Prostate gland (tissue), 2 donors: ENCODE measurements at regions not wholly inside any gene's neighbourhood (a gene's known extent, or its start where the extent isn't known, plus 50 kb on each side); places are given as distances from the start of the nearest gene placed in this dataset.
A peak's percentile ranks its signal among the peaks of the same experiment; 100 is the strongest.

Source experiments
- DNase-seq: peaks from one replicate; pipeline ENCODE4 v3.0.0-alpha.2; 2019; ENCODE audit warnings: low spot score
- H3K27ac ChIP-seq, 2 donors: fragments of 200-600 bp; sonication (generic); 2 replicates each; pipeline ENCODE4 v1.5.1; 2017 to 2019
- H3K27me3 ChIP-seq: fragments of 200-600 bp; sonication (generic); replicated peaks from 2 replicates; pipeline ENCODE4 v1.5.1; 2019; ENCODE audit not compliant: insufficient read depth
- H3K36me3 ChIP-seq, 2 donors: fragments of 200-600 bp; sonication (generic); 1 replicate in 1 of 2; 2 replicates in 1 of 2; pipeline versions ENCODE4 v1.5.1 to v1.8.1; 2017 to 2019
- H3K4me1 ChIP-seq: fragments of 200-600 bp; sonication (generic); replicated peaks from 2 replicates; pipeline ENCODE4 v1.5.1; 2019
- H3K4me3 ChIP-seq, 2 donors: fragments of 200-600 bp; sonication (generic); 2 replicates each; pipeline ENCODE4 v1.5.1; 2017 to 2019
- H3K9me3 ChIP-seq: fragments of 200-600 bp; sonication (generic); 2 replicates; pipeline ENCODE4 v1.5.1; 2017
- CTCF ChIP-seq, 4 experiments: fragments of 200-600 bp in 2 of 4; fragments of 450-650 bp in 2 of 4; sonication (generic) in 2 of 4; IDR thresholded peaks; 1 replicate in 3 of 4; 2 replicates in 1 of 4; pipeline ENCODE4 v1.5.1; 2016 to 2019; ENCODE audit warnings: antibody characterized with exemption in 4 of 4, mild to moderate bottlenecking in 2 of 4, moderate library complexity in 2 of 4
- POLR2A ChIP-seq: fragments of 450-650 bp; IDR thresholded peaks from one replicate; pipeline ENCODE4 v1.6.1; 2016; ENCODE audit warnings: antibody characterized with exemption, mild to moderate bottlenecking
- POLR2AphosphoS5 ChIP-seq: sonication (generic); formaldehyde crosslinking; IDR thresholded peaks from one replicate; pipeline ENCODE4 v1.6.1; 2017; ENCODE audit warnings: antibody characterized with exemption
- WGBS: methylation state at CpG from one replicate; pipeline ENCODE4 v1.1.5; 2018; 5-methylcytosine and 5-hydroxymethylcytosine counted together
- intact Hi-C: fragments of 100-400 bp; cut with DNase I; formaldehyde crosslinking; loops from one replicate; pipeline ENCODE4 v1.14.2; 2022

- intact Hi-C loops, result no loop called here
- H3K36me3 ChIP-seq, result no peaks in the 10 kb centered on the region
- no peak overlapping the region for H3K4me3 ChIP-seq
- no peak overlapping the region for H3K27ac ChIP-seq
- WGBS, result 62% methylated on average over 3 of the region's 3 CpGs
- TF ChIP-seq CTCF (IDR thresholded peaks at IDR 0.05), result no peak
- TF ChIP-seq POLR2AphosphoS5, result no peak
- TF ChIP-seq POLR2A, result no peak
- no peaks in the 10 kb centered on the region for H3K4me1 ChIP-seq
- no peaks in the 10 kb centered on the region for H3K27me3 ChIP-seq
- DNase-seq, result no peak
- H3K9me3 ChIP-seq, result no peaks in the 10 kb centered on the region
Observed at GRCh38 chr16:17777408-17777863, 306.7 kb upstream of the XYLT1 start.

GRCh38 chr16:17776888-17777287 lies 306.1 kb upstream of the XYLT1 start:
- H3K9me3 ChIP-seq, result no peaks in the 10 kb centered on the region
- no peaks in the 10 kb centered on the region for H3K4me1 ChIP-seq
- WGBS, result 64% methylated on average over 9 of the region's 9 CpGs
- intact Hi-C loops, result no loop called here
- H3K27ac ChIP-seq, result no peak overlapping the region
- H3K36me3 ChIP-seq, result no peaks in the 10 kb centered on the region
- DNase-seq, result no peak
- no peak overlapping the region for H3K4me3 ChIP-seq
- TF ChIP-seq POLR2A (no peak), POLR2AphosphoS5 (no peak), CTCF (IDR thresholded peaks at IDR 0.05) (no peak)
- no peaks in the 10 kb centered on the region for H3K27me3 ChIP-seq

GRCh38 chr16:17776465-17776864 lies 305.7 kb upstream of the XYLT1 start:
- Histone ChIP-seq H3K36me3 (no peaks in the 10 kb centered on the region), H3K4me1 (no peaks in the 10 kb centered on the region), H3K4me3 (no peak overlapping the region), H3K27ac (no peak overlapping the region), H3K27me3 (no peaks in the 10 kb centered on the region), H3K9me3 (no peaks in the 10 kb centered on the region)
- intact Hi-C loops, result no loop called here
- no peak for DNase-seq
- 33% methylated on average over 1 of the region's 1 CpG for WGBS
- TF ChIP-seq CTCF (IDR thresholded peaks at IDR 0.05) (no peak), POLR2A (no peak), POLR2AphosphoS5 (no peak)

GRCh38 chr16:17775061-17775460 lies 304.3 kb upstream of the XYLT1 start:
- H3K27ac ChIP-seq, result no peak overlapping the region
- no peak for DNase-seq
- no peak overlapping the region for H3K4me3 ChIP-seq
- no peaks in the 10 kb centered on the region for H3K27me3 ChIP-seq
- TF ChIP-seq POLR2A (no peak), POLR2AphosphoS5 (no peak), CTCF (IDR thresholded peaks at IDR 0.05) (no peak)
- WGBS, result 64% methylated on average over 4 of the region's 4 CpGs
- intact Hi-C loops, result no loop called here
- H3K9me3 ChIP-seq, result no peaks in the 10 kb centered on the region
- no peaks in the 10 kb centered on the region for H3K4me1 ChIP-seq
- H3K36me3 ChIP-seq, result no peaks in the 10 kb centered on the region

- no peaks in the 10 kb centered on the region for H3K27me3 ChIP-seq
- no peaks in the 10 kb centered on the region for H3K9me3 ChIP-seq
- TF ChIP-seq POLR2AphosphoS5 (peak; percentile 17), CTCF (IDR thresholded peaks at IDR 0.05) (no peak), POLR2A (no peak)
- H3K4me1 ChIP-seq, result no peaks in the 10 kb centered on the region
- intact Hi-C loops, result no loop called here
- WGBS, result 14% methylated on average over 10 of the region's 10 CpGs
- H3K27ac ChIP-seq, result no peak overlapping the region
- peak; percentile 61 for DNase-seq
- H3K36me3 ChIP-seq, result no peaks in the 10 kb centered on the region
- H3K4me3 ChIP-seq, result no peak overlapping the region
Observed at GRCh38 chr16:17773698-17774101, 302.9 kb upstream of the XYLT1 start.
